Ovary (tissue), 3 donors: ENCODE measurements at regions not wholly inside any gene's neighbourhood (a gene's known extent, or its start where the extent isn't known, plus 50 kb on each side); places are given as distances from the start of the nearest gene placed in this dataset.

Experiments used
- CTCF ChIP-seq, 3 donors: fragments of 450-650 bp in 2 of 3; fragments of 200-600 bp in 1 of 3; IDR thresholded peaks; one replicate each; pipeline versions ENCODE4 v1.5.1 to v1.8.0; 2016 to 2022; ENCODE audit warnings: antibody characterized with exemption in 3 of 3, mild to moderate bottlenecking in 1 of 3
- POLR2A ChIP-seq: fragments of 450-650 bp; IDR thresholded peaks from one replicate; pipeline ENCODE4 v1.6.1; 2017; ENCODE audit warnings: antibody characterized with exemption, mild to moderate bottlenecking, moderate library complexity
- donor health status: DM: no; HTN: no; CAD: no.

- TF ChIP-seq CTCF (IDR thresholded peaks at IDR 0.05) (no peak), POLR2A (no peak)
Observed at GRCh38 chr1:94592571-94592920, 51.0 kb upstream of the F3 start.
